Gastroesophageal sphincter (tissue), 4 donors: ENCODE measurements at regions not wholly inside any gene's neighbourhood (a gene's known extent, or its start where the extent isn't known, plus 50 kb on each side); places are given as distances from the start of the nearest gene placed in this dataset.

Experiments used
- ATAC-seq: fragments of 150-250 bp; one replicate; pipeline ENCODE4 v1.9.1; 2016; ENCODE audit warnings: mild to moderate bottlenecking, moderate library complexity
- H3K27ac ChIP-seq, 4 donors: fragments of 200-600 bp; sonication (generic) in 3 of 4; 1 replicate in 3 of 4; 2 replicates in 1 of 4; pipeline ENCODE4 v1.5.1; 2016 to 2019
- H3K27me3 ChIP-seq: fragments of 200-600 bp; sonication (generic); one replicate; pipeline ENCODE4 v1.5.1; 2019
- H3K36me3 ChIP-seq, 2 donors: fragments of 200-600 bp; sonication (generic); one replicate each; pipeline ENCODE4 v1.5.1; 2019; ENCODE audit warnings: control low read depth in 1 of 2
- H3K4me1 ChIP-seq, 3 donors: fragments of 200-600 bp; sonication (generic); 1 replicate in 2 of 3; 2 replicates in 1 of 3; pipeline ENCODE4 v1.5.1; 2016 to 2019; ENCODE audit warnings: control low read depth in 2 of 3
- H3K4me3 ChIP-seq, 2 donors: fragments of 200-600 bp; sonication (generic); one replicate each; pipeline ENCODE4 v1.5.1; 2019; ENCODE audit warnings: mild to moderate bottlenecking in 1 of 2, moderate library complexity in 1 of 2
- H3K9me3 ChIP-seq, 3 donors: fragments of 200-600 bp; sonication (generic); one replicate each; pipeline ENCODE4 v1.5.1; 2017 to 2019; ENCODE audit warnings: control low read depth in 2 of 3
- CTCF ChIP-seq, 4 experiments: fragments of 200-600 bp in 2 of 4; fragments of 450-650 bp in 2 of 4; sonication (generic) in 1 of 4; IDR thresholded peaks; one replicate each; pipeline ENCODE4 v1.5.1; 2017 to 2019; ENCODE audit warnings: antibody characterized with exemption in 4 of 4, mild to moderate bottlenecking in 2 of 4, moderate library complexity in 2 of 4
- EP300 ChIP-seq: sonication (generic); formaldehyde crosslinking; IDR thresholded peaks from one replicate; pipeline ENCODE4 v1.6.1; 2017; ENCODE audit warnings: antibody characterized with exemption, mild to moderate bottlenecking
- POLR2A ChIP-seq, 2 donors: fragments of 450-650 bp; IDR thresholded peaks; one replicate each; pipeline ENCODE4 v1.6.1; 2017; ENCODE audit warnings: antibody characterized with exemption in 2 of 2, mild to moderate bottlenecking in 2 of 2, moderate library complexity in 1 of 2
- POLR2AphosphoS5 ChIP-seq: sonication (generic); formaldehyde crosslinking; IDR thresholded peaks from one replicate; pipeline ENCODE4 v1.6.1; 2017; ENCODE audit warnings: antibody characterized with exemption
- WGBS, 2 donors: methylation state at CpG; one replicate each; pipeline ENCODE4 v1.1.5; 2018; ENCODE audit warnings: low coverage in 1 of 2; 5-methylcytosine and 5-hydroxymethylcytosine counted together

GRCh38 chr1:79604490-79605198 lies 598.1 kb upstream of the ADGRL4 start:
- no peak for TF ChIP-seq POLR2A (IDR thresholded peaks at IDR 0.05)
- TF ChIP-seq POLR2AphosphoS5: no peak
- TF ChIP-seq CTCF (IDR thresholded peaks at IDR 0.05): no peak
- TF ChIP-seq EP300: no peak
- H3K4me1 ChIP-seq: no peaks in the 10 kb centered on the region
- H3K27ac ChIP-seq: no peak overlapping the region
- H3K4me3 ChIP-seq: no peak overlapping the region
- ATAC-seq: no peak
- H3K27me3 ChIP-seq: no peaks in the 10 kb centered on the region
- WGBS, 2 donors: 47 to 54% methylated on average over 7 to 9 of the region's 9 CpGs
- H3K36me3 ChIP-seq: no peaks in the 10 kb centered on the region
- peaks cover 0 to 7% (median 0%) of the 10 kb centered on the region in 3 donors for H3K9me3 ChIP-seq

GRCh38 chr1:79603843-79604242 lies 597.3 kb upstream of the ADGRL4 start:
- Histone ChIP-seq H3K9me3 (peaks cover 0 to 7% (median 0%) of the 10 kb centered on the region in 3 donors), H3K27me3 (no peaks in the 10 kb centered on the region), H3K4me1 (no peaks in the 10 kb centered on the region), H3K36me3 (no peaks in the 10 kb centered on the region), H3K27ac (no peak overlapping the region), H3K4me3 (no peak overlapping the region)
- no peak for ATAC-seq
- 78 to 80% methylated on average over 2 of the region's 2 CpGs for WGBS, 2 donors
- TF ChIP-seq EP300 (no peak), CTCF (IDR thresholded peaks at IDR 0.05) (no peak), POLR2A (IDR thresholded peaks at IDR 0.05) (no peak)

- Histone ChIP-seq H3K4me1 (no peaks in the 10 kb centered on the region), H3K9me3 (peaks cover 0 to 7% (median 0%) of the 10 kb centered on the region in 3 donors), H3K36me3 (no peaks in the 10 kb centered on the region), H3K27me3 (no peaks in the 10 kb centered on the region), H3K27ac (no peak overlapping the region), H3K4me3 (no peak overlapping the region)
- 55 to 82% methylated on average over 2 of the region's 2 CpGs for WGBS, 2 donors
- TF ChIP-seq CTCF (IDR thresholded peaks at IDR 0.05) (no peak), EP300 (no peak), POLR2A (IDR thresholded peaks at IDR 0.05) (no peak), POLR2AphosphoS5 (no peak)
- ATAC-seq: no peak
Observed at GRCh38 chr1:79599257-79599656, 592.7 kb upstream of the ADGRL4 start.

GRCh38 chr1:79595931-79596330 lies 589.4 kb upstream of the ADGRL4 start:
- no peak overlapping the region for H3K27ac ChIP-seq
- peaks cover 0 to 7% (median 0%) of the 10 kb centered on the region in 3 donors for H3K9me3 ChIP-seq
- TF ChIP-seq POLR2AphosphoS5 (no peak), EP300 (no peak), CTCF (IDR thresholded peaks at IDR 0.05) (no peak), POLR2A (IDR thresholded peaks at IDR 0.05) (no peak)
- no peaks in the 10 kb centered on the region for H3K4me1 ChIP-seq
- H3K36me3 ChIP-seq: no peaks in the 10 kb centered on the region
- no peak for ATAC-seq
- H3K27me3 ChIP-seq: no peaks in the 10 kb centered on the region
- no peak overlapping the region for H3K4me3 ChIP-seq
- 75 to 100% methylated on average over 1 of the region's 1 CpG for WGBS, 2 donors

GRCh38 chr1:79594121-79594698 lies 587.7 kb upstream of the ADGRL4 start:
- WGBS, 2 donors: 50 to 81% methylated on average over 2 to 6 of the region's 17 CpGs

More at GRCh38 chr1:79594121-79594698, 587.7 kb upstream of the ADGRL4 start:
- no peak for TF ChIP-seq POLR2AphosphoS5
- TF ChIP-seq EP300: no peak
- TF ChIP-seq POLR2A (IDR thresholded peaks at IDR 0.05): no peak
- no peak for TF ChIP-seq CTCF (IDR thresholded peaks at IDR 0.05)
- Histone ChIP-seq H3K36me3 (no peaks in the 10 kb centered on the region), H3K27ac (no peak overlapping the region), H3K27me3 (no peaks in the 10 kb centered on the region), H3K4me3 (no peak overlapping the region), H3K9me3 (no peaks in the 10 kb centered on the region), H3K4me1 (no peaks in the 10 kb centered on the region)
- no peak for ATAC-seq
